Mesenchymal stem cell (in vitro differentiated cells and primary cell): ENCODE measurements at regions not wholly inside any gene's neighbourhood (a gene's known extent, or its start where the extent isn't known, plus 50 kb on each side); places are given as distances from the start of the nearest gene placed in this dataset.

Experiments used
- DNase-seq: peaks from one replicate; pipeline ENCODE4 v3.0.0-alpha.2; 2013
- H2AFZ ChIP-seq: one replicate; pipeline ENCODE4 v1.6.1; 2013; ENCODE audit warnings: low read depth, mild to moderate bottlenecking, control low read depth, inconsistent platforms, low read length, moderate library complexity
- H2AK5ac ChIP-seq: 2 replicates; pipeline ENCODE4 v1.6.1; 2013; ENCODE audit warnings: low read length, moderate library complexity, mild to moderate bottlenecking, inconsistent platforms; ENCODE audit not compliant: severe bottlenecking
- H2BK120ac ChIP-seq: one replicate; pipeline ENCODE4 v1.6.1; 2013; ENCODE audit warnings: low read depth, mild to moderate bottlenecking, inconsistent platforms, low read length, moderate library complexity
- H2BK12ac ChIP-seq, 2 experiments: one replicate each; pipeline ENCODE4 v1.6.1; 2013; ENCODE audit warnings: inconsistent platforms in 2 of 2, low read length in 2 of 2, mild to moderate bottlenecking in 2 of 2, moderate library complexity in 2 of 2, control low read depth in 1 of 2
- H2BK15ac ChIP-seq: one replicate; pipeline ENCODE4 v1.6.1; 2013; ENCODE audit warnings: mild to moderate bottlenecking, low read depth, inconsistent platforms; ENCODE audit not compliant: poor library complexity, severe bottlenecking
- H2BK5ac ChIP-seq: 2 replicates; pipeline ENCODE4 v1.6.1; 2013; ENCODE audit warnings: low read depth, mild to moderate bottlenecking, low read length, control low read depth, inconsistent platforms; ENCODE audit not compliant: poor library complexity, severe bottlenecking
- H3K14ac ChIP-seq, 2 experiments: one replicate each; pipeline ENCODE4 v1.6.1; 2013; ENCODE audit warnings: inconsistent platforms in 2 of 2, low read length in 2 of 2, control low read depth in 1 of 2, mild to moderate bottlenecking in 1 of 2, moderate library complexity in 1 of 2
- H3K18ac ChIP-seq, 2 experiments: one replicate each; pipeline ENCODE4 v1.6.1; 2013; ENCODE audit warnings: inconsistent platforms in 2 of 2, low read length in 2 of 2, control low read depth in 1 of 2, low read depth in 1 of 2, mild to moderate bottlenecking in 1 of 2
- H3K23ac ChIP-seq, 2 experiments: one replicate each; pipeline ENCODE4 v1.6.1; 2013; ENCODE audit warnings: inconsistent platforms in 2 of 2, low read length in 2 of 2, mild to moderate bottlenecking in 2 of 2, moderate library complexity in 2 of 2, control low read depth in 1 of 2
- H3K27ac ChIP-seq: 2 replicates; pipeline ENCODE4 v1.5.1; 2013; ENCODE audit warnings: mild to moderate bottlenecking, moderate library complexity, low read length, control low read depth, inconsistent platforms; ENCODE audit not compliant: poor library complexity, severe bottlenecking
- H3K27me3 ChIP-seq, 2 experiments: 2 replicates each; pipeline versions ENCODE4 v1.6.1 to v1.7.0; 2013; ENCODE audit warnings: low read length in 2 of 2, mild to moderate bottlenecking in 2 of 2, moderate library complexity in 2 of 2, control low read depth in 1 of 2, inconsistent platforms in 1 of 2; ENCODE audit not compliant: control insufficient read depth in 1 of 2, insufficient read depth in 1 of 2
- H3K36me3 ChIP-seq, 2 experiments: 2 replicates each; pipeline versions ENCODE4 v1.6.1 to v1.7.0; 2013; ENCODE audit warnings: low read length in 2 of 2, control low read depth in 1 of 2, inconsistent platforms in 1 of 2, low read depth in 1 of 2, mild to moderate bottlenecking in 1 of 2; ENCODE audit not compliant: insufficient read depth in 2 of 2, control insufficient read depth in 1 of 2
- H3K4ac ChIP-seq, 2 experiments: one replicate each; pipeline ENCODE4 v1.6.1; 2013; ENCODE audit warnings: inconsistent platforms in 2 of 2, low read length in 2 of 2, mild to moderate bottlenecking in 2 of 2, moderate library complexity in 2 of 2, control low read depth in 1 of 2, low read depth in 1 of 2
- H3K4me1 ChIP-seq: 2 replicates; pipeline ENCODE4 v1.6.1; 2013; ENCODE audit warnings: low read depth, low read length, control low read depth; ENCODE audit not compliant: control insufficient read depth, insufficient read depth
- H3K4me2 ChIP-seq: 2 replicates; pipeline ENCODE4 v1.6.1; 2013; ENCODE audit warnings: low read length, mild to moderate bottlenecking, inconsistent platforms; ENCODE audit not compliant: poor library complexity, severe bottlenecking
- H3K4me3 ChIP-seq, 2 experiments: 2 replicates each; pipeline versions ENCODE4 v1.5.1 to v1.7.0; 2013; ENCODE audit warnings: low read length in 2 of 2, mild to moderate bottlenecking in 2 of 2, control low read depth in 1 of 2, low read depth in 1 of 2; ENCODE audit not compliant: insufficient read depth in 1 of 2
- H3K79me1 ChIP-seq: replicated peaks from 2 replicates; pipeline ENCODE4 v1.6.1; 2013; ENCODE audit warnings: mild to moderate bottlenecking, control low read depth, low read length, inconsistent platforms; ENCODE audit not compliant: poor library complexity, severe bottlenecking
- H3K9ac ChIP-seq: 2 replicates; pipeline ENCODE4 v1.7.0; 2013; ENCODE audit warnings: mild to moderate bottlenecking, low read length, moderate library complexity
- H3K9me3 ChIP-seq: 2 replicates; pipeline ENCODE4 v1.7.0; 2013; ENCODE audit warnings: mild to moderate bottlenecking, low read length; ENCODE audit not compliant: control insufficient read depth
- H4K8ac ChIP-seq: one replicate; pipeline ENCODE4 v1.6.1; 2013; ENCODE audit warnings: inconsistent platforms, mild to moderate bottlenecking, low read length, moderate library complexity
- H4K91ac ChIP-seq: one replicate; pipeline ENCODE4 v1.6.1; 2013; ENCODE audit warnings: mild to moderate bottlenecking, low read length, inconsistent platforms
- WGBS: methylation state at CpG from one replicate; pipeline ENCODE4 v1.1.7; 2013; ENCODE audit warnings: mixed read lengths; 5-methylcytosine and 5-hydroxymethylcytosine counted together

GRCh38 chr1:213561870-213562269, 425.9 kb upstream of the PROX1 start:
- no peaks in the 10 kb centered on the region for H3K36me3 ChIP-seq
- H2BK5ac ChIP-seq = no peak overlapping the region
- H3K4me3 ChIP-seq = no peak overlapping the region
- no peak overlapping the region for H2BK12ac ChIP-seq
- H3K9ac ChIP-seq = no peak overlapping the region
- 83% methylated on average over 1 of the region's 2 CpGs for WGBS
- peaks cover 38% of the 10 kb centered on the region for H3K9me3 ChIP-seq
- H2AK5ac ChIP-seq = no peak overlapping the region
- no peak overlapping the region for H3K4me2 ChIP-seq
- no peak for DNase-seq
- H3K4ac ChIP-seq = no peak overlapping the region
- H2BK120ac ChIP-seq = no peak overlapping the region
- no peak overlapping the region for H3K27ac ChIP-seq
- no peaks in the 10 kb centered on the region for H3K27me3 ChIP-seq
- H3K23ac ChIP-seq = no peak overlapping the region
- no peaks in the 10 kb centered on the region for H3K4me1 ChIP-seq
- no peaks in the 10 kb centered on the region for H3K79me1 ChIP-seq
- no peak overlapping the region for H4K91ac ChIP-seq
- H3K18ac ChIP-seq = no peak overlapping the region
- H2BK15ac ChIP-seq = no peak overlapping the region
- no peak overlapping the region for H3K14ac ChIP-seq
- no peak overlapping the region for H2AFZ ChIP-seq
- H4K8ac ChIP-seq = no peak overlapping the region

GRCh38 chr1:213564215-213564659, 423.5 kb upstream of the PROX1 start:
- Histone ChIP-seq H2BK12ac (no peak overlapping the region), H2AFZ (no peak overlapping the region)
- no peak for DNase-seq

GRCh38 chr1:213568929-213569815, 418.6 kb upstream of the PROX1 start:
- Histone ChIP-seq H4K8ac (no peak overlapping the region), H3K36me3 (no peaks in the 10 kb centered on the region), H3K14ac (no peak overlapping the region), H4K91ac (no peak overlapping the region), H2BK12ac (no peak overlapping the region), H3K27ac (no peak overlapping the region), H3K23ac (no peak overlapping the region), H2BK120ac (no peak overlapping the region), H3K4ac (no peak overlapping the region), H3K9me3 (peaks cover 26% of the 10 kb centered on the region), H2AFZ (no peak overlapping the region), H2BK5ac (no peak overlapping the region), H3K4me1 (no peaks in the 10 kb centered on the region), H3K79me1 (no peaks in the 10 kb centered on the region), H3K27me3 (peaks cover 0 to 9% of the 10 kb centered on the region in 2 experiments), H2BK15ac (no peak overlapping the region), H3K9ac (no peak overlapping the region), H3K4me3 (no peak overlapping the region), H3K18ac (no peak overlapping the region), H3K4me2 (no peak overlapping the region), H2AK5ac (no peak overlapping the region)
- WGBS = 77% methylated on average over 2 of the region's 4 CpGs
- no peak for DNase-seq

More at GRCh38 chr1:213564215-213564659, 423.5 kb upstream of the PROX1 start:
- H3K4me2 ChIP-seq = no peak overlapping the region
- H3K36me3 ChIP-seq = no peaks in the 10 kb centered on the region
- no peak overlapping the region for H4K91ac ChIP-seq
- no peaks in the 10 kb centered on the region for H3K27me3 ChIP-seq
- no peaks in the 10 kb centered on the region for H3K79me1 ChIP-seq
- no peak overlapping the region for H3K9ac ChIP-seq
- peaks cover 47% of the 10 kb centered on the region for H3K9me3 ChIP-seq
- no peak overlapping the region for H3K14ac ChIP-seq
- H3K4ac ChIP-seq = no peak overlapping the region
- no peak overlapping the region for H3K4me3 ChIP-seq
- no peak overlapping the region for H4K8ac ChIP-seq
- H2BK120ac ChIP-seq = no peak overlapping the region
- no peak overlapping the region for H3K18ac ChIP-seq
- no peak overlapping the region for H2BK5ac ChIP-seq
- no peak overlapping the region for H3K23ac ChIP-seq
- H2BK15ac ChIP-seq = no peak overlapping the region
- H3K27ac ChIP-seq = no peak overlapping the region
- H2AK5ac ChIP-seq = no peak overlapping the region
- no peaks in the 10 kb centered on the region for H3K4me1 ChIP-seq

- DNase-seq = no peak
- Histone ChIP-seq H3K9me3 (peaks cover 23% of the 10 kb centered on the region), H3K36me3 (no peaks in the 10 kb centered on the region), H3K23ac (no peak overlapping the region), H3K27me3 (peaks cover 0 to 9% of the 10 kb centered on the region in 2 experiments), H3K4ac (no peak overlapping the region), H3K79me1 (no peaks in the 10 kb centered on the region), H3K4me2 (no peak overlapping the region), H4K91ac (no peak overlapping the region), H2AFZ (no peak overlapping the region), H2BK5ac (no peak overlapping the region), H3K18ac (no peak overlapping the region), H3K4me1 (no peaks in the 10 kb centered on the region), H3K9ac (no peak overlapping the region), H2BK120ac (no peak overlapping the region), H3K14ac (no peak overlapping the region), H3K27ac (no peak overlapping the region), H3K4me3 (no peak overlapping the region), H4K8ac (no peak overlapping the region), H2AK5ac (no peak overlapping the region), H2BK12ac (no peak overlapping the region), H2BK15ac (no peak overlapping the region)
- 77% methylated on average over 4 of the region's 4 CpGs for WGBS
Measured at GRCh38 chr1:213569816-213570150, 418.0 kb upstream of the PROX1 start.
